ENCODE measurements at regions not wholly inside any gene's neighbourhood (a gene's known extent, or its start where the extent isn't known, plus 50 kb on each side); places are given as distances from the start of the nearest gene placed in this dataset.

GRCh38 chr11:11045156-11045930 is 187.5 kb upstream of the ZBED5 start:
- TF ChIP-seq CTCF (IDR thresholded peaks at IDR 0.05; ENCODE audit: control insufficient read depth, insufficient read depth, low read depth, low read length, missing control alignments): no peak
- no peak for DNase-seq (ENCODE audit: low read depth)
- H3K4me3 ChIP-seq (ENCODE audit: control insufficient read depth, low read depth, low read length): no peak overlapping the region

- no peak overlapping the region for H3K4me3 ChIP-seq (ENCODE audit: control insufficient read depth, low read depth, low read length)
- no peak for TF ChIP-seq CTCF (IDR thresholded peaks at IDR 0.05; ENCODE audit: control insufficient read depth, insufficient read depth, low read depth, low read length, missing control alignments)
- no peak for DNase-seq (ENCODE audit: low read depth)
These were observed 186.4 kb upstream of the ZBED5 start for GRCh38 chr11:11044137-11044855.

GRCh38 chr11:11043721-11044120 is 185.9 kb upstream of the ZBED5 start:
- TF ChIP-seq CTCF (IDR thresholded peaks at IDR 0.05; ENCODE audit: control insufficient read depth, insufficient read depth, low read depth, low read length, missing control alignments): no peak
- no peak overlapping the region for H3K4me3 ChIP-seq (ENCODE audit: control insufficient read depth, low read depth, low read length)
- no peak for DNase-seq (ENCODE audit: low read depth)

GRCh38 chr11:11039208-11039965 is 181.5 kb upstream of the ZBED5 start:
- DNase-seq (ENCODE audit: low read depth): no peak
- H3K4me3 ChIP-seq (ENCODE audit: control insufficient read depth, low read depth, low read length): no peak overlapping the region
- no peak for TF ChIP-seq CTCF (IDR thresholded peaks at IDR 0.05; ENCODE audit: control insufficient read depth, insufficient read depth, low read depth, low read length, missing control alignments)

GRCh38 chr11:11038782-11039181 is 180.9 kb upstream of the ZBED5 start:
- TF ChIP-seq CTCF (IDR thresholded peaks at IDR 0.05; ENCODE audit: control insufficient read depth, insufficient read depth, low read depth, low read length, missing control alignments): no peak

GRCh38 chr11:11038352-11038751 is 180.5 kb upstream of the ZBED5 start:
- no peak overlapping the region for H3K4me3 ChIP-seq (ENCODE audit: control insufficient read depth, low read depth, low read length)
- no peak for TF ChIP-seq CTCF (IDR thresholded peaks at IDR 0.05; ENCODE audit: control insufficient read depth, insufficient read depth, low read depth, low read length, missing control alignments)
- no peak for DNase-seq (ENCODE audit: low read depth)

More at GRCh38 chr11:11038782-11039181, 180.9 kb upstream of the ZBED5 start:
- H3K4me3 ChIP-seq (ENCODE audit: control insufficient read depth, low read depth, low read length): no peak overlapping the region
- DNase-seq (ENCODE audit: low read depth): no peak

Measured in AG09309 (cell line).